ENCODE measurements at regions not wholly inside any gene's neighbourhood (a gene's known extent, or its start where the extent isn't known, plus 50 kb on each side); places are given as distances from the start of the nearest gene placed in this dataset.

GRCh38 chr4:127540497-127541025 lies 92.2 kb upstream of the INTU start:
- no peak for DNase-seq

- DNase-seq, result no peak
Measured at GRCh38 chr4:127545271-127545670, 87.5 kb upstream of the INTU start.

- no peak for DNase-seq
Measured at GRCh38 chr4:127548990-127549925, 83.5 kb upstream of the INTU start.

GRCh38 chr4:127555106-127555505 lies 77.7 kb upstream of the INTU start:
- no peak for DNase-seq

- no peak for DNase-seq
Measured at GRCh38 chr4:127558088-127558487, 74.7 kb upstream of the INTU start.

GRCh38 chr4:127558489-127559407 lies 74.0 kb upstream of the INTU start:
- no peak for DNase-seq

- DNase-seq, result no peak
Measured at GRCh38 chr4:127559981-127560380, 72.8 kb upstream of the INTU start.

- DNase-seq, result no peak
Measured at GRCh38 chr4:127560755-127561154, 72.0 kb upstream of the INTU start.

- DNase-seq, result no peak
Measured at GRCh38 chr4:127574643-127575042, 58.1 kb upstream of the INTU start.

- no peak for DNase-seq
Measured at GRCh38 chr4:127575888-127576287, 56.9 kb upstream of the INTU start.

GRCh38 chr4:127578491-127578890 lies 54.3 kb upstream of the INTU start:
- no peak for DNase-seq

GRCh38 chr4:127578967-127579366 lies 53.8 kb upstream of the INTU start:
- no peak for DNase-seq

GRCh38 chr4:127579821-127580220 lies 52.9 kb upstream of the INTU start:
- DNase-seq, result no peak

- DNase-seq, result no peak
Measured at GRCh38 chr4:127580300-127580699, 52.5 kb upstream of the INTU start.

- no peak for DNase-seq
Measured at GRCh38 chr4:127580891-127581290, 51.9 kb upstream of the INTU start.

All from NCI-H1048 (cell line).